Activated naive CD4-positive, alpha-beta T cell treated with anti-CD3 and anti-CD28 coated beads, Interleukin-2, amount 10 ng/mL, durations not matched to agents 7 days and 5 days (primary cell): ENCODE measurements at regions not wholly inside any gene's neighbourhood (a gene's known extent, or its start where the extent isn't known, plus 50 kb on each side); places are given as distances from the start of the nearest gene placed in this dataset.
"Not testable (repeated sequence)": the region's sequence is repeated elsewhere in the genome, so short reads cannot be mapped to it uniquely, and the experiment has no call there.

ENCODE experiments used
- CTCF ChIA-PET: fragments of 350-600 bp; sonication (Branson Sonifier 250); formaldehyde crosslinking; loops from one replicate; lab custom pipeline; 2021; ENCODE audit warnings: antibody characterized with exemption; lab: Charles Lee
- DNase-seq: peaks from one replicate; pipeline ENCODE4 v3.0.0-alpha.2; 2020
- H3K27ac Mint-ChIP-seq: one replicate; pipeline ENCODE4 v1.8.0; 2021; ENCODE audit warnings: mild to moderate bottlenecking, moderate library complexity, mixed read lengths
- H3K27me3 Mint-ChIP-seq: one replicate; pipeline ENCODE4 v1.8.0; 2021; ENCODE audit warnings: mild to moderate bottlenecking, mixed read lengths
- H3K36me3 Mint-ChIP-seq: one replicate; pipeline ENCODE4 v1.8.0; 2021; ENCODE audit warnings: mixed read lengths
- H3K4me1 Mint-ChIP-seq: one replicate; pipeline ENCODE4 v1.8.0; 2021; ENCODE audit warnings: mixed read lengths
- H3K4me3 Mint-ChIP-seq: one replicate; pipeline ENCODE4 v1.8.0; 2021; ENCODE audit warnings: mild to moderate bottlenecking, moderate library complexity, mixed read lengths
- H3K9me3 Mint-ChIP-seq: one replicate; pipeline ENCODE4 v1.8.0; 2021; ENCODE audit warnings: mixed read lengths

DNA sequence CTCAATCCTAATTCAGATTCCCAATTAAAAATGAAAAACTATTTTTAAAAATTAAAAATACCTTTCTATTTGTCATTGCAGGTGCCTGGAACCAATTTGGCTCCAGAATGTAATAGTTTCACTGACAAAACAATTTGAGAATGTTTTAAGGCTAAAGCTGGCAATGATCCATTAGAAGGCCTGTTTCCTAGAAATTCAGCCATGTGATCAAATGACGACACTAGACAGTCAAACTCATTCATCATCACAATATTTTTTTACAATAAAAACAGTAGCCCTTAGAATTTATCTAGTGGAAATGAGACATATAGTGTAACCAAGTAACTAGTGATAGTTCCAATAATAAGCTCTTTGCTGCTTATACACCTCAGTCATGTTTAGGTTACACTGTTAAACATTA lies 75.4 kb upstream of the MAP3K1 start:
- Mint-ChIP-seq H3K27me3 (no peaks in the 10 kb centered on the region), H3K4me3 (no peak overlapping the region), H3K4me1 (peaks cover 37% of the 10 kb centered on the region), H3K36me3 (peaks cover 19% of the 10 kb centered on the region), H3K27ac (no peak overlapping the region), H3K9me3 (peaks cover 8% of the 10 kb centered on the region)
- CTCF ChIA-PET: no interaction called here
- DNase-seq: no peak

DNA sequence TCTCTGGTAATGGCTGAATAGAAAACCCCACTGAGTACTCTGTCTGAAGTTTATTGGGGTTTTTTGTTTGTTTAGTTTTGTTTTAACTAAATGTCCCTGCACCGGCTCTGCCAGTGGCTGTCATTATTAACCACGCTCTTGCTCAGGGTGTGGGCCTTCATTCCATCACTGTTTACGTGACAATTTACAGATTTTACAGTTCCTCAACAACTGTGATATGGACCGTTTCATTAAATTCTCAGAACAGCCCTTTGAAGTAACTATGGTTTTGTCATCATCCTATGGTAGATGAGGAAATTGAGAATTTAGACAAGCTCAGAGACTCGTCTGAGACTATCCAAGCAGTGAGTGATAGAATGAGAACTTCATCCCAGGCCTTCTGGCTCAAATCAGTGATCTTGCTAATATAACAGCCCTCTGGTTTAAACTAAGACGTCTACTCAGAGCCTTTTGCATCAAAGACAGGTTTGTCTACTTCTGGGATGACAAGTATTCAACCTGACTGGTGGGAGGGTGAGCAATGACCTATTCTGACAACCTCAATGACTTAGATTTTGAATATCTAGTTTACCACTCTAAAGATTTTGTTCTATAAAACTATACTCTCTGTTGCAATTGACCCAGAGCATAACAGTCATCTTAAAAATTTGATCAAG lies 77.3 kb upstream of the MAP3K1 start:
- Mint-ChIP-seq H3K27me3 (no peaks in the 10 kb centered on the region), H3K4me3 (peak overlapping the region; percentile 9), H3K9me3 (peaks cover 6% of the 10 kb centered on the region), H3K4me1 (peaks cover 51% of the 10 kb centered on the region), H3K27ac (peak overlapping the region; percentile 56), H3K36me3 (peaks cover 20% of the 10 kb centered on the region)
- no peak for DNase-seq
- CTCF ChIA-PET: no interaction called here

DNA sequence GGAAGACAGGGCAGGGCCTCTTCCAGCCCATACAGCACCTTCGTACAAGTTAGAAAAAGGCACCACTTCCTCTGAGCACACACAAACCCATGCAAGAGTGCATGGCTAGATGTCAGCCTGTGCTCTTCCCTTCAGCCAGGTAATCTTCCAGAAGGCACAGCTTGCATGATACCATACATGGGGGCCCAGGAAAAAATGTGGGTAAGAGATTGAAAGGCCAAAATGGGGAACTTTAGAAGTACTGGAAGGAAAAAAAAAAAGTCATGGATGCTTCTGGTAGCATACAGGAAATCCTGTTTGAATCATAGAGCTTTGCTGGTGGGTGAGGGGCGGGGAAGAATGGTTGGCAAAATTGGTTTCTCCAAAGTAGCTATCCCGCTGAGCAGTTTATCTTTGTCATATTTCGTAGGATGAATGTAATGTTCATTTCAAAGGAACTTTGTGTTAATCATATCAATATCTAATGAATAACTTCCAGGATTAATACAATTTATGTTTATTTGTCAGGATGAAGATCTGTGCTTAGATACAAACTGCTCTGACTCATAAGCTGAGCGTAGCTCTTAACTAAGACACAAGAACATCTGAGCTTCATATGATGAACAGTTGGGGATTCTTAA lies 78.2 kb upstream of the MAP3K1 start:
- Mint-ChIP-seq H3K4me3 (peak overlapping the region; percentile 29), H3K4me1 (peaks cover 58% of the 10 kb centered on the region)

DNA sequence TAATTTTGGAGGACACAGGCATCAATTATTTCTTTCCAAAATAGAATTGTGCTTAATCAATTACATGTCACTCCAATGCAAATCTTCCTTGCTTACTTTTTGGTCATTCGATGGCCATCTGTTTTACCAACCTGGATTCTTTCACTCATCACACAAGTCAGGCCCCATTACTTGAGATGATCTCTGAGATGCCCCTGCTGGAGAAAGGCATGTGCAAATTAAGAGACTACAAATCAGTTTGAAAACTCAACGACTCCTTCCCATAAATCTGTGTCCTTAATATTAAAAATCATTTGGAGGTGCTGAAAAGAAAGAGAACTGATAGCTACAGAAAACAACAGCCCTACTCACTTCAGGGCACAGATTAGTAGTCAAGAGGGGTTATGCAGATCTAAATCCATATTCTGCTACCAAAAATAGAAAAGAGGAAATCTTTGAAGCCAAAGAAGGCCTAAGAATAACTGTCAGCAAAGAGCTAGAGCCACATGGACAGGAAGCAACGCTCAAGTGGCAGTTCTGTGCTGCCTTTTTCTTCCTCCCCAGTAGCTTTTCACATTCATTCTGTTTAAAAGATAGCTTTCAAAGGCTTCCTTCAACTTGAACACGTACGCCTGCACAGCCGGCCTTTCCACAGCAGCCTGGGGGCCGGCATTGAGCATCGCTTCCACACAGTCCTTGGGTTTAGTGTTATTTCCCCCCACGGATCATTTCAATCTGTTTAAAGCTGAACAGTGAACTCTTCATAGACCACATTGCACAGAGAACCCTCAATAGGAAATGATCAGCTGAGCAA lies 79.3 kb upstream of the MAP3K1 start:
- H3K4me3 Mint-ChIP-seq: peak overlapping the region; percentile 29

More for the DNA sequence above, 78.2 kb upstream of the MAP3K1 start:
- no peaks in the 10 kb centered on the region for H3K27me3 Mint-ChIP-seq
- peak overlapping the region; percentile 91 for H3K27ac Mint-ChIP-seq
- CTCF ChIA-PET: interaction anchor here (0.6 to 0.9 kb wide), 4 partner anchors 42 to 446 kb away, joined by 3 to 4 read pairs (median 3); no protein-coding TSS in a partner anchor
- peaks cover 7% of the 10 kb centered on the region for H3K9me3 Mint-ChIP-seq
- peaks cover 18% of the 10 kb centered on the region for H3K36me3 Mint-ChIP-seq
- DNase-seq: peak; percentile 40

DNA sequence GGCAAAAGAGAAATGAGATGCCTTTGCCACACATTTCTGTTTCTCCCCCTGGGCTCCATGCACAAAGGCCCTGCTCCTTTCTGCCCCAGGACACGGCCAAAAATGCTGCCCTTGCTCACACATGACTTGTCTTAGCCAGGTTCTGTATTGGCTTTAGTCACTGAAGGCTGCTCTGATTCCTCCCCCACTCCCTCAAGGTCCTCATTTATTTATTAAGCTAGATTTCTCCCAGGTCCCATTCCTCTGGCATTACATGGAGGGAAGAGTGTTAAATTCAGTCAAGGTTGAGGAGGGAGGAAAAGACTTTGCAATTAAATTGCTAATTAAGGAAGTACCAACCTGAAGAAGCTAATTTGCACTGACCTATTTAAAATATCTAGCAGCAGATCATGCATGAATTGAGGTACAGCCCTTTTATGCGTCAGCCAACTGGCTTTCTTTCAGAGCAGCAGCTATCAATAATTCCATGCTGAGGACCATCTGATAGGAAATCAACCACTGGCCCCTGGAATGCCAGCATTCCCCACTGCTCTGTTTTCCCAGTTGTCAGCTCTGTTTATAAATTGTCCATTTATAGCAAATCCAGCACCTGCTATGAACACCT lies 81.2 kb upstream of the MAP3K1 start:
- Mint-ChIP-seq H3K36me3 (peaks cover 12% of the 10 kb centered on the region), H3K9me3 (peaks cover 10% of the 10 kb centered on the region), H3K27me3 (no peaks in the 10 kb centered on the region), H3K4me1 (peaks cover 63% of the 10 kb centered on the region), H3K27ac (no peak overlapping the region), H3K4me3 (no peak overlapping the region)
- DNase-seq: no peak
- CTCF ChIA-PET: no interaction called here

More for the DNA sequence above, 79.3 kb upstream of the MAP3K1 start:
- Mint-ChIP-seq H3K36me3 (peaks cover 17% of the 10 kb centered on the region), H3K27ac (peak overlapping the region; percentile 91), H3K27me3 (no peaks in the 10 kb centered on the region), H3K4me1 (peaks cover 58% of the 10 kb centered on the region), H3K9me3 (peaks cover 11% of the 10 kb centered on the region)
- CTCF ChIA-PET: interaction anchor here (0.9 to 1.5 kb wide), 3 partner anchors 36 to 78 kb away, joined by 3 to 4 read pairs (median 3); no protein-coding TSS in a partner anchor
- DNase-seq: peak; percentile 46

DNA sequence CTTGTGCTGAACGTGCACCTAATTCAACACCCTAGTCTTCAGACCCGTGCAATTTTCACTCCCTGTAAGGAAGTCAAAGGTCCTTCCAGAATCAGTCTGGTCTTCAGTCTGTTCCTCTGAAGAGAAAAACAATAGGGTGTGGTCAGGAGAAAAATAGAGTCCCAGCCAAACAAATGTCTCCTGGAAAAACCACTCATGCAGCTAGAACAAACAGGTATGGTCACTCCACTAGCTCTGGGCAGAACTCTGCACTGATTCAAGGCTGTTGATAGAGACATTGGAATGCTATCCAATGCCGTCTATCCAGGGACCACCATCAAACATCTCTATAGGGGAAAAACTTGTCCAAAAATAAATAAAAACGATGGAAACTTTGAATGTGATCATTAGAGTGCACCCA lies 81.8 kb upstream of the MAP3K1 start:
- Mint-ChIP-seq H3K9me3 (peaks cover 9% of the 10 kb centered on the region), H3K27ac (no peak overlapping the region), H3K4me3 (no peak overlapping the region), H3K27me3 (peaks cover 2% of the 10 kb centered on the region), H3K36me3 (peaks cover 12% of the 10 kb centered on the region), H3K4me1 (peaks cover 63% of the 10 kb centered on the region)
- CTCF ChIA-PET: no interaction called here
- no peak for DNase-seq

DNA sequence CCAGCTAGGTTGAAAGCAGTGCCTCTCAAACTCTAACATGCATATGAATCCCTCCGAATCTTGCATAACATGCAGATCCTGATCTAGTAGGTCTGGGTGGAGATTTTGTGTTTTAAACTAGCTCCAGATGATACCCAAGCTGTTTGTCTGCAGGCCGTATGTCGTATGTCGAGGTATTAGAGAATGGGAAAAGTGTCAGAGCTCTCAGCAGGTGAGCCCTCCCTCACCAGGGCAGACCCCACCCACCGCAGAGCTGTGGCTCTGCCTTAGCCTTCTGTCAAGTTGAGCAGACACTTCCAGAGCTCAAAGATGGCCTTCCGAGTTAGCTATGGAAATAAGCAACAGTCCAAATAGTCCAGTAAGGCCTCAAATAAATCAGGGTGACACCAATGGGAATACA lies 83.2 kb upstream of the MAP3K1 start:
- Mint-ChIP-seq H3K4me3 (no peak overlapping the region), H3K27me3 (peaks cover 4% of the 10 kb centered on the region), H3K9me3 (peaks cover 9% of the 10 kb centered on the region), H3K36me3 (peaks cover 12% of the 10 kb centered on the region), H3K4me1 (peaks cover 51% of the 10 kb centered on the region), H3K27ac (no peak overlapping the region)
- DNase-seq: no peak
- CTCF ChIA-PET: no interaction called here

DNA sequence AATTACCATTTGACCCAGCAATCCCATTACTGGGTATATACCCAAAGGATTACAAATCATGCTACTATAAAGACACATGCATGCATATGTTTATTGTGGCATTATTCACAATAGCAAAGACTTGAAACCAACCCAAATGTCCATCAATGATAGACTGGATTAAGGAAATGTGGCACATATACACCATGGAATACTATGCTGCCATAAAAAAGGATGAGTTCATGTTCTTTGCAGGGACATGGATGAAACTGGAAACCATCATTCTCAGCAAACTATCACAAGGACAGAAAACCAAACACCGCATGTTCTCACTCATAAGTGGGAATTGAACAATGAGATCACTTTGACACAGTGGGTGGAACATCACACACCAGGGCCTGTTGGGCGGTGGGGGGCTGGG lies 83.9 kb upstream of the MAP3K1 start:
- H3K27me3 Mint-ChIP-seq, H3K4me3 Mint-ChIP-seq, DNase-seq, CTCF ChIA-PET, H3K36me3 Mint-ChIP-seq, H3K9me3 Mint-ChIP-seq, H3K27ac Mint-ChIP-seq: not testable (repeated sequence)
- peaks cover 45% of the 10 kb centered on the region for H3K4me1 Mint-ChIP-seq

DNA sequence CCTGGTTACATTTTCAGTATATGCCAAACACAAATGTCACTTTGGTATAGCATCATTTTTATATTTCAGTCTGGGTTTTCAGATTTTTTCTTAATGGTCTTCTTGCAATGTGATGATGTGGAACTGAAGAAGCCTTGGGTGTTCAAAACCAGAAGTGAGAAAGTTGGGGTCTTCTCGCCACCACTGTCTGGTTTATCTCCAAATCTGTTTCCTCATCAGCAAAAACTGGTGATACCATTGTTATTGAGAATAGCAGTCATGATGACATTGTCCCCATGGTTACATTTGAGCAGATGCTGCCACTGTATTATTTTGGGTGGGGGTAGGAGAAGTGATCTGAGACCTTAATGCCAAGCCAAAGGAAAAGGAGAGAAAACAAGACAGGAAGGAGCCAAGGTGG lies 85.9 kb upstream of the MAP3K1 start:
- H3K9me3 Mint-ChIP-seq: peaks cover 12% of the 10 kb centered on the region
- peaks cover 4% of the 10 kb centered on the region for H3K27me3 Mint-ChIP-seq
- peaks cover 7% of the 10 kb centered on the region for H3K36me3 Mint-ChIP-seq
- no peak overlapping the region for H3K27ac Mint-ChIP-seq
- CTCF ChIA-PET: interaction anchor here (0.6 kb wide), 1 partner anchor 458 kb away, joined by 4 read pairs; no protein-coding TSS in a partner anchor
- DNase-seq: no peak
- H3K4me1 Mint-ChIP-seq: peaks cover 28% of the 10 kb centered on the region
- no peak overlapping the region for H3K4me3 Mint-ChIP-seq

DNA sequence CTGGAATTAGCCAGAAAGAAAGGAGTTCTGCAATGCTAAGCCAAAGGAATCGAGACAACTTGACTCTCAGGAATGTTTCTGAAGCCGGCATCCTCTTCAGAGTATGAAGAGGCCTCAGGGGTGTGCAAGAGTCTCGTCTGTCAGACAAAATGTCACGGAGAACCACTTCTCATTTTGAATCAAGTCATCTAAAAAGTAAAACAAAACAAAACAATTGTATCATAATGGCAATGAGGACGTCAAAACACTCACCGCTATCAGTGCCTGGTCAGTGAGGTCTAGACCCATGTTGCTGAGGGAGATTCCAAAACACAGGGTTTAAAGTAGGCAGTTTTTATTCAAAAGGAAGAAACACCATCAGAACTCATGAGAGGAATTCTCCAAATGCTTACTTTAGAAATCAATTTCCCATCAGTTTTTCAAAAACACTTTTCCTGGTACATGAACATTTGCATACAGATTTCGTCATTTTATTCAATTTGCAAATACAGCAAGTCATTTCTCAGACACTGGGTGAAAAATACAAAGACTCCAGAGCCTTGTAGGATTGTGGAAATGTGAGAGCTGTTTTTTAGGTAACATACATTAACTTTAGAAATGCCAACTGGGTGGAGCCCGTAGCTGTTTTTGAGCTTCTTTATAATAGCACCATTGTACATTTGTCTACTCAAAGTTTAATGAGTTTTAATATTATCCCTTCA lies 89.5 kb upstream of the MAP3K1 start:
- peaks cover 5% of the 10 kb centered on the region for H3K9me3 Mint-ChIP-seq
- H3K27me3 Mint-ChIP-seq: peaks cover 6% of the 10 kb centered on the region
- no peak for DNase-seq
- peaks cover 5% of the 10 kb centered on the region for H3K36me3 Mint-ChIP-seq
- no peak overlapping the region for H3K27ac Mint-ChIP-seq
- H3K4me3 Mint-ChIP-seq: no peak overlapping the region
- H3K4me1 Mint-ChIP-seq: peaks cover 9% of the 10 kb centered on the region
- CTCF ChIA-PET: no interaction called here

DNA sequence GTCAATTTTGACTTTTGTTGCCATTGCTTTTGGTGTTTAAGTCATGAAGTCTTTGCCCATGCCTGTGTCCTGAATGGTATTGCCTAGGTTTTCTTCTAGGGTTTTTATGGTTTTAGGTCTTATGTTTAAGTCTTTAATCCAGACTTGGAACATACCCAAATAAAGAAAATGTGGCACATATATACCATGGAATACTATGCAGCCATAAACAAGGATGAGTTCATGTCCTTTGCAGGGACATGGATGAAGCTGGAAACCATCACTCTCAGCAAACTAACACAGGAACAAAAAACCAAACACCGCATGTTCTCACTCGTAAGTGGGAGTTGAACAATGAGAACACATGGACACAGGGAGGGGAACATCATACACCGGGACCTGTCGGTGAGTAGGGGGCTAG lies 90.5 kb upstream of the MAP3K1 start:
- H3K4me1 Mint-ChIP-seq, H3K4me3 Mint-ChIP-seq, H3K27ac Mint-ChIP-seq, CTCF ChIA-PET, DNase-seq, H3K36me3 Mint-ChIP-seq, H3K9me3 Mint-ChIP-seq: not testable (repeated sequence)
- peaks cover 13% of the 10 kb centered on the region for H3K27me3 Mint-ChIP-seq

DNA sequence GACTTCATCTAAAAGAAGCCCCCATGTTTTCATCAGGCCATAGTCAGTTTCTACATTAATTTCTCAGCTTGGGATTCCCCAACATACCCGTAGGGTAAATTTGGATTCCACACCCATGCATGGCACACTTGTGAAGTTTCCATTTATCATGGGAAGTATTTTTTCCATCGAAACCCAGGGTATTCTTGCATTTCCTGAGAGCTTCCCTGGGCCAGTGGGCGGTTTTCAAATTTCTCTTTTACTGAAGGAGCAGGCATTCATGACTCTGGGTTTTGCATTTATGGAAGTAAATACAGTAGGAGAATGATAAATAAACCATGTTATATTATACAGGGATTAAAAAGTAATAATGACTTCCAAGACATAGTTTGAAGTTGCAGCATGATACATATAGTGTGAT lies 93.0 kb upstream of the MAP3K1 start:
- Mint-ChIP-seq H3K36me3 (peaks cover 5% of the 10 kb centered on the region), H3K27ac (no peak overlapping the region), H3K9me3 (peaks cover 5% of the 10 kb centered on the region), H3K4me1 (peaks cover 8% of the 10 kb centered on the region), H3K4me3 (no peak overlapping the region), H3K27me3 (peaks cover 25% of the 10 kb centered on the region)
- CTCF ChIA-PET: no interaction called here
- no peak for DNase-seq

DNA sequence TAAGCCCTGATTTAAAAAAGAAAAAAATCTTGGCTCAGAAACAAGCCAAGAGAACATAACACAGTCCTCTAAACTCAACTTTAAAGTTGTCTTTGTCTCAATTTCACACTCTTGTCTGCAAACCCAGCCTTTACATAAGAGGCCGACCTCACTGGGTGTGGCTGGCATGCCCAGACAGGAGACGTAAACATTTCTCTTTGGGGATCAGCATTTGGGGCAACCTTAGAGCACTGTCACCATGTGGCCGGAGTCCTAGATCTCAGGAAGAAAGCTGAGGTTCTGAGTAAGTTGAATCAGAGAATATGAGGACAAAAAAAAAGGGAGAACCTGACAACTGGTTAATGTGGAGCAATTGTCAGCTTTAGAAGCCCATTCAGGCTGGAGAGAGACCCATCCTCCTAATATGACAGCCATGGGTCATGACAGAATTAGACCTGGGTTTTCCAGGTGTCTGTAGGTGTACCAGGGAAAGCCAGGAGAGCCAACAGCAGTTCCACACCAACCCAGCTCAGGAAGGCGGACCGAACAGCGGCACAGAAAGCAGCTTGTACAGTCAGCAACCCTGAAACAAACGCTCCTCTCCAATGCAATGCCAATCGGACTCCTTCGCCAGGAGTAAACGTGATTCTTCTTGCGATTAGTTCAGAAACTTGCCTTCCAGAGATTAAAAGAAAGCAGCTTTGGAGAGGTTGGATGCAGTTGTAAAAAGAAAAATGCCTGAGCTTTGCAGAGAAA lies 97.9 kb upstream of the MAP3K1 start:
- Mint-ChIP-seq H3K36me3 (peaks cover 4% of the 10 kb centered on the region), H3K9me3 (no peaks in the 10 kb centered on the region), H3K4me3 (no peak overlapping the region), H3K27me3 (peaks cover 49% of the 10 kb centered on the region), H3K27ac (peak overlapping the region; percentile 5), H3K4me1 (peaks cover 22% of the 10 kb centered on the region)
- no peak for DNase-seq
- CTCF ChIA-PET: interaction anchor here (0.6 kb wide), 1 partner anchor 10 kb away, joined by 3 read pairs; no protein-coding TSS in a partner anchor
